HK-2 (cell line): ENCODE measurements at regions not wholly inside any gene's neighbourhood (a gene's known extent, or its start where the extent isn't known, plus 50 kb on each side); places are given as distances from the start of the nearest gene placed in this dataset.
A peak's percentile ranks its signal among the peaks of the same experiment; 100 is the strongest.

Source experiments
- DNase-seq: peaks from one replicate; pipeline ENCODE4 v3.0.0-alpha.2; 2018; ENCODE audit not compliant: unreplicated experiment

- no peak for DNase-seq
These were observed 109.4 kb upstream of the ATF7IP start for GRCh38 chr12:14256121-14256520.

- peak; percentile 50 for DNase-seq
These were observed 108.8 kb upstream of the ATF7IP start for GRCh38 chr12:14256555-14257169.

- DNase-seq: no peak
These were observed 108.2 kb upstream of the ATF7IP start for GRCh38 chr12:14257303-14257733.

- peak; percentile 92 for DNase-seq
These were observed 107.5 kb upstream of the ATF7IP start for GRCh38 chr12:14257734-14258574.

GRCh38 chr12:14258575-14258940 lies 106.9 kb upstream of the ATF7IP start:
- DNase-seq: no peak

GRCh38 chr12:14259481-14260010 lies 105.9 kb upstream of the ATF7IP start:
- no peak for DNase-seq

- DNase-seq: no peak
These were observed 105.2 kb upstream of the ATF7IP start for GRCh38 chr12:14260011-14260993.

GRCh38 chr12:14261096-14261495 lies 104.4 kb upstream of the ATF7IP start:
- no peak for DNase-seq

- no peak for DNase-seq
These were observed 103.6 kb upstream of the ATF7IP start for GRCh38 chr12:14261861-14262260.

- no peak for DNase-seq
These were observed 102.5 kb upstream of the ATF7IP start for GRCh38 chr12:14262771-14263511.

GRCh38 chr12:14263742-14264141 lies 101.7 kb upstream of the ATF7IP start:
- DNase-seq: no peak

- no peak for DNase-seq
These were observed 101.2 kb upstream of the ATF7IP start for GRCh38 chr12:14264316-14264715.

- DNase-seq: no peak
These were observed 100.7 kb upstream of the ATF7IP start for GRCh38 chr12:14264778-14265177.

- no peak for DNase-seq
These were observed 97.4 kb upstream of the ATF7IP start for GRCh38 chr12:14268120-14268515.

- no peak for DNase-seq
These were observed 95.1 kb upstream of the ATF7IP start for GRCh38 chr12:14270392-14270791.

- no peak for DNase-seq
These were observed 92.2 kb upstream of the ATF7IP start for GRCh38 chr12:14272956-14273912.

GRCh38 chr12:14273913-14274311 lies 91.6 kb upstream of the ATF7IP start:
- no peak for DNase-seq

GRCh38 chr12:14275111-14275510 lies 90.4 kb upstream of the ATF7IP start:
- no peak for DNase-seq

- no peak for DNase-seq
These were observed 89.6 kb upstream of the ATF7IP start for GRCh38 chr12:14275886-14276285.
